Aorta (tissue), 5 donors: ENCODE measurements at regions not wholly inside any gene's neighbourhood (a gene's known extent, or its start where the extent isn't known, plus 50 kb on each side); places are given as distances from the start of the nearest gene placed in this dataset.

Source experiments
- ATAC-seq: fragments of 200-7000 bp; cut with Tn5 transposase; one replicate; pipeline ENCODE4 v1.9.1; 2022; ENCODE audit warnings: moderate library complexity; ENCODE audit not compliant: low FRiP score
- DNase-seq, 2 donors: peaks; one replicate each; pipeline ENCODE4 v3.0.0-alpha.2; 2020
- H3K27ac ChIP-seq, 2 donors: one replicate each; pipeline ENCODE4 v1.5.1; 2013; ENCODE audit warnings: low read length in 2 of 2, mild to moderate bottlenecking in 2 of 2, moderate library complexity in 2 of 2, control low read depth in 1 of 2, inconsistent platforms in 1 of 2, low read depth in 1 of 2
- H3K27me3 ChIP-seq, 2 donors: one replicate each; pipeline ENCODE4 v1.6.1; 2013; ENCODE audit warnings: control low read depth in 1 of 2, low read length in 1 of 2, mild to moderate bottlenecking in 1 of 2, moderate library complexity in 1 of 2; ENCODE audit not compliant: insufficient read depth in 2 of 2, control insufficient read depth in 1 of 2
- H3K36me3 ChIP-seq, 2 donors: one replicate each; pipeline ENCODE4 v1.6.1; 2013; ENCODE audit warnings: control low read depth in 1 of 2, low read length in 1 of 2, mild to moderate bottlenecking in 1 of 2; ENCODE audit not compliant: insufficient read depth in 2 of 2, control insufficient read depth in 1 of 2
- H3K4me1 ChIP-seq, 2 donors: one replicate each; pipeline ENCODE4 v1.6.1; 2013; ENCODE audit warnings: low read length in 2 of 2, control low read depth in 1 of 2, mild to moderate bottlenecking in 1 of 2, moderate library complexity in 1 of 2; ENCODE audit not compliant: insufficient read depth in 2 of 2, control insufficient read depth in 1 of 2
- H3K4me3 ChIP-seq, 2 donors: one replicate each; pipeline ENCODE4 v1.5.1; 2013; ENCODE audit warnings: low read length in 2 of 2, control low read depth in 1 of 2, mild to moderate bottlenecking in 1 of 2
- H3K9me3 ChIP-seq: one replicate; pipeline ENCODE4 v1.6.1; 2013; ENCODE audit warnings: mild to moderate bottlenecking, low read length; ENCODE audit not compliant: control insufficient read depth
- WGBS, 2 donors: extraction: QIAGEN DNeasy Blood & Tissue Kit; methylation state at CpG; one replicate each; pipeline ENCODE4 v1.1.7; 2013; 5-methylcytosine and 5-hydroxymethylcytosine counted together
- intact Hi-C, 2 donors: fragments of 100-400 bp; cut with DNase I; formaldehyde crosslinking; loops; one replicate each; pipeline versions ENCODE4 v1.14.2 to v1.15.0; 2022
- donor health status: healthy with polysubstance abuse.
- donor health status: Bipolar disorder and iron deficiency.
- donor health status: DM: no; HTN: no; CAD: no.
- donor health status: DM: no; HTN: no; CAD: no.
- donor health status: DM: yes; HTN: yes; CAD: no.

- Histone ChIP-seq H3K4me3 (no peak overlapping the region), H3K4me1 (no peaks in the 10 kb centered on the region), H3K27me3 (no peaks in the 10 kb centered on the region), H3K27ac (no peak overlapping the region), H3K9me3 (peaks cover 1% of the 10 kb centered on the region), H3K36me3 (no peaks in the 10 kb centered on the region)
- no peak for DNase-seq
- intact Hi-C loops: no loop called here
- ATAC-seq: no peak
- 57 to 64% methylated on average over 3 of the region's 3 CpGs for WGBS, 2 donors
These were observed 180.2 kb upstream of the RUNX1 start for GRCh38 chr21:35229290-35229689.

- no peaks in the 10 kb centered on the region for H3K27me3 ChIP-seq
- H3K4me1 ChIP-seq: no peaks in the 10 kb centered on the region
- H3K36me3 ChIP-seq: no peaks in the 10 kb centered on the region
- ATAC-seq (no peak), DNase-seq (no peak)
- intact Hi-C loops: no loop called here
- WGBS, 2 donors: 88 to 94% methylated on average over 5 of the region's 5 CpGs
- no peak overlapping the region for H3K4me3 ChIP-seq
- no peak overlapping the region for H3K27ac ChIP-seq
- peaks cover 1% of the 10 kb centered on the region for H3K9me3 ChIP-seq
These were observed 178.7 kb upstream of the RUNX1 start for GRCh38 chr21:35227786-35228185.

GRCh38 chr21:35226968-35227744 is 178.1 kb upstream of the RUNX1 start:
- ATAC-seq (no peak), DNase-seq (no peak)
- peaks cover 1% of the 10 kb centered on the region for H3K9me3 ChIP-seq
- H3K36me3 ChIP-seq: no peaks in the 10 kb centered on the region
- no peak overlapping the region for H3K27ac ChIP-seq
- H3K4me1 ChIP-seq: no peaks in the 10 kb centered on the region
- H3K4me3 ChIP-seq: no peak overlapping the region
- no peaks in the 10 kb centered on the region for H3K27me3 ChIP-seq
- intact Hi-C loops: no loop called here
- WGBS, 2 donors: 92 to 93% methylated on average over 13 of the region's 13 CpGs

- intact Hi-C loops: no loop called here
- no peak for DNase-seq
- Histone ChIP-seq H3K27ac (no peak overlapping the region), H3K4me1 (no peaks in the 10 kb centered on the region), H3K27me3 (no peaks in the 10 kb centered on the region), H3K36me3 (no peaks in the 10 kb centered on the region), H3K9me3 (peaks cover 1% of the 10 kb centered on the region), H3K4me3 (no peak overlapping the region)
- 53 to 69% methylated on average over 6 of the region's 6 CpGs for WGBS, 2 donors
- peak; percentile 63 for ATAC-seq
These were observed 177.2 kb upstream of the RUNX1 start for GRCh38 chr21:35226328-35226727.

- H3K4me3 ChIP-seq: no peak overlapping the region
- no peaks in the 10 kb centered on the region for H3K36me3 ChIP-seq
- H3K4me1 ChIP-seq: no peaks in the 10 kb centered on the region
- DNase-seq (no peak), ATAC-seq (no peak)
- intact Hi-C loops: no loop called here
- 93 to 96% methylated on average over 6 of the region's 6 CpGs for WGBS, 2 donors
- H3K27ac ChIP-seq: no peak overlapping the region
- H3K9me3 ChIP-seq: no peaks in the 10 kb centered on the region
- no peaks in the 10 kb centered on the region for H3K27me3 ChIP-seq
These were observed 176.5 kb upstream of the RUNX1 start for GRCh38 chr21:35225573-35225972.

- H3K4me3 ChIP-seq: no peak overlapping the region
- H3K27me3 ChIP-seq: no peaks in the 10 kb centered on the region
- ATAC-seq (no peak), DNase-seq (no peak)
- WGBS, 2 donors: 74 to 78% methylated on average over 6 of the region's 6 CpGs
- H3K27ac ChIP-seq: no peak overlapping the region
- H3K9me3 ChIP-seq: no peaks in the 10 kb centered on the region
- intact Hi-C loops: no loop called here
- no peaks in the 10 kb centered on the region for H3K36me3 ChIP-seq
- H3K4me1 ChIP-seq: no peaks in the 10 kb centered on the region
These were observed 174.5 kb upstream of the RUNX1 start for GRCh38 chr21:35223480-35224156.

- ATAC-seq: no peak
- H3K4me3 ChIP-seq: no peak overlapping the region
- H3K9me3 ChIP-seq: no peaks in the 10 kb centered on the region
- H3K36me3 ChIP-seq: no peaks in the 10 kb centered on the region
- 72 to 74% methylated on average over 3 of the region's 3 CpGs for WGBS, 2 donors
- no peaks in the 10 kb centered on the region for H3K27me3 ChIP-seq
- H3K4me1 ChIP-seq: no peaks in the 10 kb centered on the region
- no peak for DNase-seq
- H3K27ac ChIP-seq: no peak overlapping the region
- intact Hi-C loops: no loop called here
These were observed 173.4 kb upstream of the RUNX1 start for GRCh38 chr21:35222541-35222941.

GRCh38 chr21:35222021-35222420 is 172.9 kb upstream of the RUNX1 start:
- no peaks in the 10 kb centered on the region for H3K36me3 ChIP-seq
- DNase-seq (no peak), ATAC-seq (no peak)
- H3K27me3 ChIP-seq: no peaks in the 10 kb centered on the region
- H3K9me3 ChIP-seq: no peaks in the 10 kb centered on the region
- H3K4me3 ChIP-seq: no peak overlapping the region
- intact Hi-C loops: no loop called here
- no peaks in the 10 kb centered on the region for H3K4me1 ChIP-seq
- H3K27ac ChIP-seq: no peak overlapping the region
- 67 to 74% methylated on average over 3 of the region's 3 CpGs for WGBS, 2 donors

GRCh38 chr21:35220301-35220700 is 171.2 kb upstream of the RUNX1 start:
- H3K27ac ChIP-seq: no peak overlapping the region
- intact Hi-C loops: no loop called here
- no peaks in the 10 kb centered on the region for H3K27me3 ChIP-seq
- ATAC-seq (no peak), DNase-seq (no peak)
- H3K4me3 ChIP-seq: no peak overlapping the region
- H3K36me3 ChIP-seq: no peaks in the 10 kb centered on the region
- no peaks in the 10 kb centered on the region for H3K4me1 ChIP-seq
- WGBS, 2 donors: 88 to 100% methylated on average over 1 of the region's 1 CpG
- H3K9me3 ChIP-seq: no peaks in the 10 kb centered on the region
